HL-60 (cell line): ENCODE measurements at regions not wholly inside any gene's neighbourhood (a gene's known extent, or its start where the extent isn't known, plus 50 kb on each side); places are given as distances from the start of the nearest gene placed in this dataset.

Source experiments
- DNase-seq, 2 experiments: peaks; one replicate each; pipeline ENCODE4 v3.0.0-alpha.2; 2010 to 2020; ENCODE audit warnings: low read depth in 1 of 2, low spot score in 1 of 2
- H3K27ac ChIP-seq: fragments of 250-450 bp; sonication (Bioruptor Pico); replicated peaks from 2 replicates; pipeline ENCODE4 v1.5.1; 2020; ENCODE audit warnings: mild to moderate bottlenecking, moderate library complexity
- H3K27me3 ChIP-seq: fragments of 250-450 bp; sonication (Bioruptor Pico); 2 replicates; pipeline ENCODE4 v1.5.1; 2021; ENCODE audit warnings: mild to moderate bottlenecking, moderate library complexity; ENCODE audit not compliant: insufficient read depth, poor library complexity, severe bottlenecking
- H3K4me3 ChIP-seq: replicated peaks from 2 replicates; pipeline ENCODE4 v1.5.1; 2011; ENCODE audit warnings: mild to moderate bottlenecking, control low read depth, low read length; ENCODE audit not compliant: insufficient read depth
- GABPA ChIP-seq: IDR thresholded peaks from 2 replicates; pipeline ENCODE4 v1.6.1; 2012; ENCODE audit warnings: low read depth
- POLR2AphosphoS5 ChIP-seq: IDR thresholded peaks from 2 replicates; pipeline ENCODE4 v1.6.1; 2012; ENCODE audit warnings: low read depth
- REST ChIP-seq: IDR thresholded peaks from 2 replicates; pipeline ENCODE4 v1.6.1; 2012; ENCODE audit warnings: low read depth; ENCODE audit not compliant: insufficient replicate concordance
- SPI1 ChIP-seq: IDR thresholded peaks from 2 replicates; pipeline ENCODE4 v1.6.1; 2012; ENCODE audit warnings: low read depth, mild to moderate bottlenecking, borderline replicate concordance
- TF ChIP-seq, protein P1 (sequence below): IDR thresholded peaks from one replicate; pipeline ENCODE4 v1.5.1; 2011; ENCODE audit warnings: low read length, control low read depth, inconsistent platforms; ENCODE audit not compliant: insufficient read depth

- TF ChIP-seq, protein P1, sequence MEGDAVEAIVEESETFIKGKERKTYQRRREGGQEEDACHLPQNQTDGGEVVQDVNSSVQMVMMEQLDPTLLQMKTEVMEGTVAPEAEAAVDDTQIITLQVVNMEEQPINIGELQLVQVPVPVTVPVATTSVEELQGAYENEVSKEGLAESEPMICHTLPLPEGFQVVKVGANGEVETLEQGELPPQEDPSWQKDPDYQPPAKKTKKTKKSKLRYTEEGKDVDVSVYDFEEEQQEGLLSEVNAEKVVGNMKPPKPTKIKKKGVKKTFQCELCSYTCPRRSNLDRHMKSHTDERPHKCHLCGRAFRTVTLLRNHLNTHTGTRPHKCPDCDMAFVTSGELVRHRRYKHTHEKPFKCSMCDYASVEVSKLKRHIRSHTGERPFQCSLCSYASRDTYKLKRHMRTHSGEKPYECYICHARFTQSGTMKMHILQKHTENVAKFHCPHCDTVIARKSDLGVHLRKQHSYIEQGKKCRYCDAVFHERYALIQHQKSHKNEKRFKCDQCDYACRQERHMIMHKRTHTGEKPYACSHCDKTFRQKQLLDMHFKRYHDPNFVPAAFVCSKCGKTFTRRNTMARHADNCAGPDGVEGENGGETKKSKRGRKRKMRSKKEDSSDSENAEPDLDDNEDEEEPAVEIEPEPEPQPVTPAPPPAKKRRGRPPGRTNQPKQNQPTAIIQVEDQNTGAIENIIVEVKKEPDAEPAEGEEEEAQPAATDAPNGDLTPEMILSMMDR, result no peak
- no peak for TF ChIP-seq SPI1
- no peak overlapping the region for H3K27ac ChIP-seq
- H3K4me3 ChIP-seq, result no peak overlapping the region
- no peaks in the 10 kb centered on the region for H3K27me3 ChIP-seq
- DNase-seq, result no peak
These were observed 273.4 kb downstream of the BMP7 start for GRCh38 chr20:56993020-56993559.

- H3K27ac ChIP-seq, result no peak overlapping the region
- no peak for DNase-seq
- TF ChIP-seq GABPA (no peak), SPI1 (no peak), REST (no peak), POLR2AphosphoS5 (no peak)
- TF ChIP-seq, protein P1, result no peak
- H3K4me3 ChIP-seq, result no peak overlapping the region
- H3K27me3 ChIP-seq, result no peaks in the 10 kb centered on the region
These were observed 272.4 kb downstream of the BMP7 start for GRCh38 chr20:56994006-56994405.

- no peaks in the 10 kb centered on the region for H3K27me3 ChIP-seq
- TF ChIP-seq SPI1 (no peak), POLR2AphosphoS5 (no peak), REST (no peak), GABPA (no peak)
- TF ChIP-seq, protein P1, result no peak
- H3K4me3 ChIP-seq, result no peak overlapping the region
- no peak overlapping the region for H3K27ac ChIP-seq
- DNase-seq, result no peak
These were observed 271.3 kb downstream of the BMP7 start for GRCh38 chr20:56995149-56995548.

DNA sequence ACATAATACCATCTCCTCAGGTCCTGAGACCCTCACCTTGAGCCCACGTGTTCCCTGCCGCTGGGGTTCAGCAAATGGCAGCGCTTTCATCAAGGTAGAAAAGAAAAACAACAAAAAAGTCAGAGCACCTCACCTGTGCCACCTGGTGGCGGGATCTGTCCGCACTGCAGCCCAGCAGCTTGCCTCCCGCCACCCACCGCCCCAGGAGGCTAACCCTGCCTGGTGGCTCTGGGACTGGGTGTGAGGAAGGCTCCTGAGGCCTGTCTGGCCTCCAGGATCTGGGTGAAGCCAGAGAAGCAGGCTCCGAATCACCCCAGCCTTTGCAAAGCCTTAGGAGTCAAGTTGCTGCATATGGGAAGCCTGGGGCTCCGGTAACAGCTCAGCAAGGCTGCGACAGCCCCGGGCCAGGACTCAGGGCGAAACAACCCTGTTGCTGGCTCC, 270.8 kb downstream of the BMP7 start:
- H3K4me3 ChIP-seq, result no peak overlapping the region
- no peak overlapping the region for H3K27ac ChIP-seq
- TF ChIP-seq SPI1, result no peak
- no peak for DNase-seq
- H3K27me3 ChIP-seq, result no peaks in the 10 kb centered on the region
